Endothelial cell of umbilical vein (primary cell): ENCODE measurements at regions not wholly inside any gene's neighbourhood (a gene's known extent, or its start where the extent isn't known, plus 50 kb on each side); places are given as distances from the start of the nearest gene placed in this dataset.

Experiments used
- BruUV-seq: library from RNA; stranded (reverse); fragments of 400-500 nt; replicated peaks from 2 replicates; lab custom pipeline; 2021; lab: Mats Ljungman, UMichigan
- CTCF ChIA-PET: fragments of 300-600, 350-600 bp; sonication (Branson Sonifier 250); formaldehyde crosslinking; loops from one replicate; lab custom pipeline; 2021; ENCODE audit warnings: antibody characterized with exemption, inconsistent platforms; lab: Charles Lee
- POLR2A ChIA-PET: fragments of 300-600, 350-600 bp; sonication (Branson Sonifier 250); formaldehyde crosslinking; loops from one replicate; lab custom pipeline; 2021; ENCODE audit warnings: antibody characterized with exemption, inconsistent platforms; lab: Charles Lee
- DNase-seq: peaks from one replicate; pipeline ENCODE4 v3.0.0-alpha.2; 2011; ENCODE audit warnings: low read depth, low spot score
- FAIRE-seq: peaks from 2 replicates; lab custom pipeline; 2011; peaks lifted over from hg19 to GRCh38; lab: Jason Lieb, UNC
- H2AFZ ChIP-seq: 2 replicates; pipeline ENCODE4 v1.6.0; 2012; ENCODE audit warnings: low read depth, low read length, control low read depth, inconsistent platforms
- H3K27ac ChIP-seq: 2 replicates; pipeline ENCODE4 v1.5.1; 2011; ENCODE audit warnings: low read depth, mild to moderate bottlenecking, control low read depth, low read length, moderate library complexity; ENCODE audit not compliant: insufficient read depth
- H3K27me3 ChIP-seq, 2 experiments: 2 replicates each; pipeline versions ENCODE4 v1.6.0 to v1.6.1; 2011; ENCODE audit warnings: low read length in 2 of 2, mixed read lengths in 1 of 2; ENCODE audit not compliant: control insufficient read depth in 2 of 2, insufficient read depth in 2 of 2
- H3K36me3 ChIP-seq, 2 experiments: 2 replicates in 1 of 2; 3 replicates in 1 of 2; pipeline ENCODE4 v1.5.1; 2011; ENCODE audit warnings: low read length in 2 of 2, mild to moderate bottlenecking in 1 of 2, moderate library complexity in 1 of 2; ENCODE audit not compliant: control insufficient read depth in 2 of 2, insufficient read depth in 2 of 2; ENCODE audit errors: extremely low read depth in 1 of 2
- H3K4me1 ChIP-seq: 3 replicates; pipeline ENCODE4 v1.5.1; 2011; ENCODE audit warnings: mild to moderate bottlenecking, low read length; ENCODE audit not compliant: control insufficient read depth, insufficient read depth; ENCODE audit errors: extremely low read depth
- H3K4me2 ChIP-seq: 2 replicates; pipeline ENCODE4 v1.6.1; 2011; ENCODE audit warnings: low read length, control low read depth, mixed read lengths; ENCODE audit not compliant: insufficient read depth
- H3K4me3 ChIP-seq, 3 experiments: fragments of 200-600 bp in 1 of 3; sonication (generic), shearing (Covaris generic) in 1 of 3; replicated peaks in 1 of 3; 2 replicates each; pipeline ENCODE4 v1.5.1; 2011 to 2016; ENCODE audit warnings: control low read depth in 3 of 3, low read length in 3 of 3, mild to moderate bottlenecking in 2 of 3, inconsistent platforms in 1 of 3, low read depth in 1 of 3, moderate library complexity in 1 of 3; ENCODE audit not compliant: insufficient read depth in 1 of 3
- H3K79me2 ChIP-seq: 2 replicates; pipeline ENCODE4 v1.6.0; 2012; ENCODE audit warnings: low read length, inconsistent platforms; ENCODE audit not compliant: control insufficient read depth, insufficient read depth
- H3K9ac ChIP-seq: replicated peaks from 2 replicates; pipeline ENCODE3; 2011; ENCODE audit warnings: low read length, control low read depth; ENCODE audit not compliant: insufficient read depth; ENCODE audit errors: extremely low read depth
- H3K9me1 ChIP-seq: replicated peaks from 3 replicates; pipeline ENCODE4 v1.6.0; 2011; ENCODE audit warnings: mild to moderate bottlenecking, low read length; ENCODE audit not compliant: control insufficient read depth, insufficient read depth; ENCODE audit errors: extremely low read depth
- H3K9me3 ChIP-seq: replicated peaks from 2 replicates; pipeline ENCODE4 v1.5.1; 2012; ENCODE audit warnings: low read length, inconsistent platforms; ENCODE audit not compliant: control insufficient read depth, insufficient read depth
- H4K20me1 ChIP-seq: replicated peaks from 2 replicates; pipeline ENCODE3; 2011; ENCODE audit warnings: mild to moderate bottlenecking, low read length; ENCODE audit not compliant: control insufficient read depth, insufficient read depth; ENCODE audit errors: extremely low read depth
- CTCF ChIP-seq, 2 donors: IDR thresholded peaks; 1 replicate in 1 of 2; 2 replicates in 1 of 2; pipeline ENCODE4 v1.5.1; 2011; ENCODE audit warnings: low read length in 2 of 2, mild to moderate bottlenecking in 2 of 2, moderate library complexity in 2 of 2, control low read depth in 1 of 2, inconsistent platforms in 1 of 2, low read depth in 1 of 2; ENCODE audit not compliant: insufficient read depth in 1 of 2; ENCODE audit errors: extremely low read depth in 1 of 2
- EZH2 ChIP-seq: IDR thresholded peaks from 2 replicates; pipeline ENCODE4 v1.6.1; 2012; ENCODE audit warnings: borderline replicate concordance, low read depth, mild to moderate bottlenecking, moderate library complexity, low read length, inconsistent platforms; ENCODE audit not compliant: severe bottlenecking
- FOS ChIP-seq: IDR thresholded peaks from 2 replicates; pipeline ENCODE4 v1.6.1; 2011; ENCODE audit warnings: mild to moderate bottlenecking, low read length, moderate library complexity, borderline replicate concordance; ENCODE audit not compliant: insufficient read depth
- GATA2 ChIP-seq: IDR thresholded peaks from 2 replicates; pipeline ENCODE4 v1.7.0; 2011; ENCODE audit warnings: low read depth, mild to moderate bottlenecking, moderate library complexity, mixed read lengths, low read length; ENCODE audit not compliant: insufficient read length, insufficient read depth
- JUN ChIP-seq: IDR thresholded peaks from 2 replicates; pipeline ENCODE4 v1.6.1; 2011; ENCODE audit warnings: borderline replicate concordance, low read depth; ENCODE audit not compliant: insufficient read length, insufficient read depth
- MAX ChIP-seq: IDR thresholded peaks from 2 replicates; pipeline ENCODE4 v1.6.1; 2011; ENCODE audit not compliant: insufficient read depth, insufficient read length
- MYC ChIP-seq: IDR thresholded peaks from one replicate; pipeline ENCODE4 v1.6.1; 2011; ENCODE audit warnings: mild to moderate bottlenecking, low read depth, low read length
- POLR2A ChIP-seq: IDR thresholded peaks from 2 replicates; pipeline ENCODE4 v1.6.1; 2012; ENCODE audit warnings: low read depth, mild to moderate bottlenecking, control low read depth, low read length
- POLR2AphosphoS5 ChIP-seq: IDR thresholded peaks from 2 replicates; pipeline ENCODE4 v1.6.1; 2012; ENCODE audit warnings: low read depth, mild to moderate bottlenecking, control low read depth, low read length, moderate library complexity; ENCODE audit not compliant: insufficient read depth
- dilution Hi-C: fragments of 300-500 bp; cut with MboI; formaldehyde crosslinking; loops from one replicate; pipeline ENCODE4 v1.15.0; 2019; ENCODE audit warnings: low sequenced_read_pairs; ENCODE audit not compliant: extremely low pct_ligation_motif_present
- intact Hi-C: fragments of 100-400 bp; cut with micrococcal nuclease; formaldehyde crosslinking; loops from one replicate; pipeline ENCODE4 v1.10.0; 2022

- dilution Hi-C loops: no loop called here
Observed at GRCh38 chr3:167160781-167161180, 219.3 kb downstream of the ZBBX start.

More at GRCh38 chr3:167160781-167161180, 219.3 kb downstream of the ZBBX start:
- no peaks in the 10 kb centered on the region for H4K20me1 ChIP-seq
- no peak overlapping the region for H3K27ac ChIP-seq
- no peak overlapping the region for H3K4me3 ChIP-seq
- FAIRE-seq (no peak), DNase-seq (no peak)
- no peaks in the 10 kb centered on the region for H3K27me3 ChIP-seq
- no peak overlapping the region for H3K4me2 ChIP-seq
- ChIA-PET POLR2A (no interaction called here), CTCF (no interaction called here)
- intact Hi-C loops: no loop called here
- H3K9me1 ChIP-seq: no peaks in the 10 kb centered on the region
- BruUV-seq: no TSS peak
- no peaks in the 10 kb centered on the region for H3K79me2 ChIP-seq
- TF ChIP-seq GATA2 (no peak), FOS (no peak), POLR2A (no peak), MAX (no peak), EZH2 (no peak), CTCF (IDR thresholded peaks at IDR 0.05; ENCODE audit: extremely low read depth in 1 of 2, insufficient read depth in 1 of 2, low read depth in 1 of 2, low read length in 2 of 2) (no peak), MYC (no peak), POLR2AphosphoS5 (no peak), JUN (no peak)
- no peaks in the 10 kb centered on the region for H3K36me3 ChIP-seq
- H3K9ac ChIP-seq: no peak overlapping the region
- H3K9me3 ChIP-seq: no peaks in the 10 kb centered on the region
- no peaks in the 10 kb centered on the region for H3K4me1 ChIP-seq
- no peak overlapping the region for H2AFZ ChIP-seq
